ENCODE measurements at regions not wholly inside any gene's neighbourhood (a gene's known extent, or its start where the extent isn't known, plus 50 kb on each side); places are given as distances from the start of the nearest gene placed in this dataset.

DNA sequence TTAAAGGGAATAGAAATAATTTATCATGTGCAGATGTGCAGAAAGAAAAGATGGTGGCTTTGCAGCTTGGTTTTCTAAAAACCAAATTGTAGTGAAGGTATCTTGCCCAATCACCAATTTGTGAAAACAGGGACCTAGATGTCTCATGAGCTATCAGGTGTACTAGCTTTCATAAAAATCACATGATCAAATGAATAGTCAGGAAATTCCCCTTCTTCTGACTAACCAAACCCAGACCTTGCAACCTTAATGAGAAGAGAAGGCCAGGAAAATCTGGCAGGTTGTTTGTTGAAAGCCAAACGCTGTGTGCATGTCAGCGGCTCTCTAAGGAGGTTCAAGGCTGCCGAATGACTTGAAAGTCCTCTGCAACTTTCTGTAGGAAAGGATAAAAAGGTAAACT, 304.4 kb upstream of the NRP1 start:
- TF ChIP-seq SIN3A (IDR thresholded peaks at IDR 0.05; ENCODE audit: borderline replicate concordance, insufficient read depth, low read length): no peak
- TF ChIP-seq TAF1 (IDR thresholded peaks at IDR 0.05; ENCODE audit: borderline replicate concordance, insufficient read depth, low read length): no peak
- TF ChIP-seq, protein P1, sequence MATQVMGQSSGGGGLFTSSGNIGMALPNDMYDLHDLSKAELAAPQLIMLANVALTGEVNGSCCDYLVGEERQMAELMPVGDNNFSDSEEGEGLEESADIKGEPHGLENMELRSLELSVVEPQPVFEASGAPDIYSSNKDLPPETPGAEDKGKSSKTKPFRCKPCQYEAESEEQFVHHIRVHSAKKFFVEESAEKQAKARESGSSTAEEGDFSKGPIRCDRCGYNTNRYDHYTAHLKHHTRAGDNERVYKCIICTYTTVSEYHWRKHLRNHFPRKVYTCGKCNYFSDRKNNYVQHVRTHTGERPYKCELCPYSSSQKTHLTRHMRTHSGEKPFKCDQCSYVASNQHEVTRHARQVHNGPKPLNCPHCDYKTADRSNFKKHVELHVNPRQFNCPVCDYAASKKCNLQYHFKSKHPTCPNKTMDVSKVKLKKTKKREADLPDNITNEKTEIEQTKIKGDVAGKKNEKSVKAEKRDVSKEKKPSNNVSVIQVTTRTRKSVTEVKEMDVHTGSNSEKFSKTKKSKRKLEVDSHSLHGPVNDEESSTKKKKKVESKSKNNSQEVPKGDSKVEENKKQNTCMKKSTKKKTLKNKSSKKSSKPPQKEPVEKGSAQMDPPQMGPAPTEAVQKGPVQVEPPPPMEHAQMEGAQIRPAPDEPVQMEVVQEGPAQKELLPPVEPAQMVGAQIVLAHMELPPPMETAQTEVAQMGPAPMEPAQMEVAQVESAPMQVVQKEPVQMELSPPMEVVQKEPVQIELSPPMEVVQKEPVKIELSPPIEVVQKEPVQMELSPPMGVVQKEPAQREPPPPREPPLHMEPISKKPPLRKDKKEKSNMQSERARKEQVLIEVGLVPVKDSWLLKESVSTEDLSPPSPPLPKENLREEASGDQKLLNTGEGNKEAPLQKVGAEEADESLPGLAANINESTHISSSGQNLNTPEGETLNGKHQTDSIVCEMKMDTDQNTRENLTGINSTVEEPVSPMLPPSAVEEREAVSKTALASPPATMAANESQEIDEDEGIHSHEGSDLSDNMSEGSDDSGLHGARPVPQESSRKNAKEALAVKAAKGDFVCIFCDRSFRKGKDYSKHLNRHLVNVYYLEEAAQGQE (IDR thresholded peaks at IDR 0.05; ENCODE audit: insufficient read depth in 1 of 2, low read depth in 2 of 2, low read length in 2 of 2): no peak
- no peak for TF ChIP-seq POLR2AphosphoS5 (IDR thresholded peaks at IDR 0.05; ENCODE audit: low read depth, low read length)
- no peak for TF ChIP-seq FOXP2 (optimal IDR thresholded peaks at IDR 0.05; ENCODE audit: borderline replicate concordance, extremely low read depth, extremely low read length, insufficient read depth)

DNA sequence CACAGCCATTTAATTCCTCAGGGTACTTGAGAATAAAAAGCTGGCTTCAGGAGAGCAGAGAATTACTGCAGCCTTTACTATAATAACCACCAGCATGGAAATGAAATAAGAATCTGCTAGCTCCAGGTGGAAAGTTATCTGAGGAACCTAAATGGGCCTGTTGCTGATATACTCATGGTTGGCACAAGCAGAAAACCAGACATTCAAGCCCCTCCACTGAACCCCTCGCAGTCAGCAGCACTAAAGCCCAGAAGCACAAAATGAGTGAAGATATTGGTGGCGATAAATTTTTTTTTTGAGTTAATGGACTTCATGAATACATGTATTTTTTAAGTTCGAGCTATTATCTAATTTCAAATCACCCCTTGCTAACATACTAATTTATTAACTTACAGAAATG, 303.9 kb upstream of the NRP1 start:
- no peak for TF ChIP-seq TAF1 (IDR thresholded peaks at IDR 0.05; ENCODE audit: borderline replicate concordance, insufficient read depth, low read length)
- TF ChIP-seq POLR2AphosphoS5 (IDR thresholded peaks at IDR 0.05; ENCODE audit: low read depth, low read length): no peak
- TF ChIP-seq, protein P1 (IDR thresholded peaks at IDR 0.05; ENCODE audit: insufficient read depth in 1 of 2, low read depth in 2 of 2, low read length in 2 of 2): no peak
- no peak for TF ChIP-seq SIN3A (IDR thresholded peaks at IDR 0.05; ENCODE audit: borderline replicate concordance, insufficient read depth, low read length)
- TF ChIP-seq FOXP2 (optimal IDR thresholded peaks at IDR 0.05; ENCODE audit: borderline replicate concordance, extremely low read depth, extremely low read length, insufficient read depth): no peak

DNA sequence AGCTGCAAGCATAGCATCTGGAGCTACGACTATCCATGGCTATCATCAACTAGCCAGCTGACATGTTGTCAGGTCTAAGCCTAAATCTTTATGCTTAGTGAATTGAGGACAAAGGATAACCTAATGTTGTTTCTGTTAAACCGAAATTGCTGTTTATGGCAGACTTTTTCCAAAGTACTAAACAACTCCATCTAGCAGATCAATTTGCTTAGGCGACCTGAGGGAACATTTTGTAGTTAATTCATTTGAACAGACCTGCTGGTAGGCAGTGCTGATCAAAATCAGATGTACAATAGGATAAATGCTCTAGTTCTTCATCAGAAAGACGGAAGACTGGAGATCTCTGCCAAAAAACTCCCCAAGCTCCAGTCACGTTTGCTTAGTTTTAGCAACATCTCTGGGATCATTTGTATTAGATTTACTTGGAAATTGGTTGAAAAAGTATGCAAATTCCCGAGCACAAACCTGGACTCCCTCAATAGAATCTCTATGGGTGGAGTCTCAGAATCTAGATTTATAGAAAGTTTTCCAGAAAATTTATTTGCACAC, 301.6 kb upstream of the NRP1 start:
- TF ChIP-seq FOXP2 (optimal IDR thresholded peaks at IDR 0.05; ENCODE audit: borderline replicate concordance, extremely low read depth, extremely low read length, insufficient read depth) (no peak), POLR2AphosphoS5 (IDR thresholded peaks at IDR 0.05; ENCODE audit: low read depth, low read length) (no peak), SIN3A (IDR thresholded peaks at IDR 0.05; ENCODE audit: borderline replicate concordance, insufficient read depth, low read length) (no peak), TAF1 (IDR thresholded peaks at IDR 0.05; ENCODE audit: borderline replicate concordance, insufficient read depth, low read length) (no peak)
- TF ChIP-seq, protein P1 (IDR thresholded peaks at IDR 0.05; ENCODE audit: insufficient read depth in 1 of 2, low read depth in 2 of 2, low read length in 2 of 2): no peak

DNA sequence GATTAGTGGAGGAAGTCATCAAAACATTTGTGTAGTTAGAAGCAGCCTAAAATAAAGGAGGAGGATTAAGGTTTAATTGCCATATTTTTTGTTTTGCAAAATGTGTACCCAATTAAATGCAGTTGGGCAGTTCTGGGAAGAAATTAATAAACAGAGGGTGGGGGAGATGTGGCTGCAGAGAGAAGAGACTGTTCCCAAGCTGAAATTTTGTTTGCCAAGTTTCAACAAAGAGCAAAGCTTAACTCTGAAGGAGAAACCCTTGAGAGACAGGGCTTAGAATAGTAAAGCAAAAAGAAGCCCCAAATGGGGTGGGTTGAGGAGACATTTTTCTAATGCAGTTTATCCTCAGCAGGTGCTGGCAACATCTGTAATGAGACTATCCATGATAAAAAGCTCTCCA, 298.0 kb upstream of the NRP1 start:
- TF ChIP-seq POLR2AphosphoS5 (IDR thresholded peaks at IDR 0.05; ENCODE audit: low read depth, low read length) (no peak), SIN3A (IDR thresholded peaks at IDR 0.05; ENCODE audit: borderline replicate concordance, insufficient read depth, low read length) (no peak), FOXP2 (optimal IDR thresholded peaks at IDR 0.05; ENCODE audit: borderline replicate concordance, extremely low read depth, extremely low read length, insufficient read depth) (no peak), TAF1 (IDR thresholded peaks at IDR 0.05; ENCODE audit: borderline replicate concordance, insufficient read depth, low read length) (no peak)
- TF ChIP-seq, protein P1 (IDR thresholded peaks at IDR 0.05; ENCODE audit: insufficient read depth in 1 of 2, low read depth in 2 of 2, low read length in 2 of 2): no peak

DNA sequence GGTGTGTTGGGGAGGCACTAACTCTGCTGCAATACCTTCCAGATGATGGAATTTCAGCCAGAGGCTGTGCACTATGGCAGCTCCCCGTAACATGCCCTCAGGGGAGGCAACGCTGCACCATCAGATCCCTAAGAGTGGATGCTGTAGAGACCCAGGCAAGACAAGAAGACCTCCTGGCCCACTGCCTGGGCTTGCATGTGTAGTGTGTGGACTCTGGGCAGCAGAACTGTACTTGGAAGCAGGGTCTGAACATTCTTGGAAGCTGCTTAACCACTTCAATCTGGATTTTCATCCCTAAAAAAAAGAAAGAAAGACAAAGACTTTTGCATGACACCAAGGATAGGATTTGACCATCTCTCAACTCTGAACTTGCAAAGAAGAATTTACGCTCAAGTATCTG, 297.5 kb upstream of the NRP1 start:
- TF ChIP-seq, protein P1 (IDR thresholded peaks at IDR 0.05; ENCODE audit: insufficient read depth in 1 of 2, low read depth in 2 of 2, low read length in 2 of 2): no peak
- TF ChIP-seq TAF1 (IDR thresholded peaks at IDR 0.05; ENCODE audit: borderline replicate concordance, insufficient read depth, low read length): no peak
- TF ChIP-seq SIN3A (IDR thresholded peaks at IDR 0.05; ENCODE audit: borderline replicate concordance, insufficient read depth, low read length): no peak
- TF ChIP-seq FOXP2 (optimal IDR thresholded peaks at IDR 0.05; ENCODE audit: borderline replicate concordance, extremely low read depth, extremely low read length, insufficient read depth): no peak
- TF ChIP-seq POLR2AphosphoS5 (IDR thresholded peaks at IDR 0.05; ENCODE audit: low read depth, low read length): no peak

All from PFSK-1 (cell line).